ENCODE measurements at regions not wholly inside any gene's neighbourhood (a gene's known extent, or its start where the extent isn't known, plus 50 kb on each side); places are given as distances from the start of the nearest gene placed in this dataset.
"Not testable (repeated sequence)": the region's sequence is repeated elsewhere in the genome, so short reads cannot be mapped to it uniquely, and the experiment has no call there.

- not testable (repeated sequence) for H3K27me3 Mint-ChIP-seq (ENCODE audit: insufficient read depth, low read depth, poor library complexity); H3K9me2 ChIP-seq (ENCODE audit: insufficient read depth); ATAC-seq
These were observed 62.4 kb upstream of the EEF2KMT start for GRCh38 chr16:5160010-5160409.

GRCh38 chr16:5159537-5159936 is 61.9 kb upstream of the EEF2KMT start:
- not testable (repeated sequence) for H3K4me3 ChIP-seq; H3K36me3 ChIP-seq (ENCODE audit: insufficient read depth); H4K20me1 ChIP-seq (replicated peaks; ENCODE audit: insufficient read depth); H3K27ac Mint-ChIP-seq; H3K27me3 Mint-ChIP-seq (ENCODE audit: insufficient read depth, low read depth, poor library complexity); H3K4me2 ChIP-seq; H3K4me3 Mint-ChIP-seq; H3K27ac ChIP-seq (ENCODE audit: low read depth); H3K4me1 Mint-ChIP-seq; H2AFZ ChIP-seq; H3K27me3 ChIP-seq (ENCODE audit: insufficient read depth); H3K4me1 ChIP-seq (ENCODE audit: insufficient read depth); H3K9me2 ChIP-seq (ENCODE audit: insufficient read depth); DNase-seq (ENCODE audit: low spot score); H3K79me2 ChIP-seq (replicated peaks; ENCODE audit: insufficient read depth); H3F3A ChIP-seq (replicated peaks; ENCODE audit: low read depth); ATAC-seq
- Mint-ChIP-seq H3K9me3 (peaks cover 22% of the 10 kb centered on the region), H3K36me3 (ENCODE audit: low read depth) (peaks cover 12% of the 10 kb centered on the region)

More at GRCh38 chr16:5160010-5160409, 62.4 kb upstream of the EEF2KMT start:
- DNase-seq (ENCODE audit: low spot score); H3K36me3 ChIP-seq (ENCODE audit: insufficient read depth); H3K79me2 ChIP-seq (replicated peaks; ENCODE audit: insufficient read depth); H3K4me3 Mint-ChIP-seq; H3K27me3 ChIP-seq (ENCODE audit: insufficient read depth); H3K27ac Mint-ChIP-seq; H4K20me1 ChIP-seq (replicated peaks; ENCODE audit: insufficient read depth); H3F3A ChIP-seq (replicated peaks; ENCODE audit: low read depth); H2AFZ ChIP-seq; H3K4me3 ChIP-seq; H3K27ac ChIP-seq (ENCODE audit: low read depth); H3K4me1 Mint-ChIP-seq; H3K4me2 ChIP-seq; H3K4me1 ChIP-seq (ENCODE audit: insufficient read depth): not testable (repeated sequence)
- H3K36me3 Mint-ChIP-seq (ENCODE audit: low read depth), result peaks cover 12% of the 10 kb centered on the region
- H3K9me3 Mint-ChIP-seq, result peaks cover 22% of the 10 kb centered on the region

- H3K27ac ChIP-seq (ENCODE audit: low read depth), result no peak overlapping the region
- TF ChIP-seq REST (IDR thresholded peaks at IDR 0.05; ENCODE audit: unreplicated experiment) (no peak), CTCF (conservative IDR thresholded peaks at IDR 0.05; ENCODE audit: low read depth in 2 of 2) (no peak), ZNF462 (CRISPR knock-in tag; IDR thresholded peaks at IDR 0.05) (no peak), CREB1 (CRISPR knock-in tag; IDR thresholded peaks at IDR 0.05; ENCODE audit: low read depth) (no peak), STAT1 (IDR thresholded peaks at IDR 0.05; ENCODE audit: unreplicated experiment) (no peak)
These were observed 60.9 kb upstream of the EEF2KMT start for GRCh38 chr16:5158494-5158893.

More at GRCh38 chr16:5158494-5158893, 60.9 kb upstream of the EEF2KMT start:
- H3K27me3 Mint-ChIP-seq (ENCODE audit: insufficient read depth, low read depth, poor library complexity), result peaks cover 8% of the 10 kb centered on the region
- H3K36me3 Mint-ChIP-seq (ENCODE audit: low read depth), result peaks cover 12% of the 10 kb centered on the region
- no peaks in the 10 kb centered on the region for H3F3A ChIP-seq (replicated peaks; ENCODE audit: low read depth)
- no peak overlapping the region for H3K4me2 ChIP-seq
- H3K27me3 ChIP-seq (ENCODE audit: insufficient read depth), result no peaks in the 10 kb centered on the region
- no peak overlapping the region for H3K27ac Mint-ChIP-seq
- ATAC-seq (no peak), DNase-seq (ENCODE audit: low spot score) (no peak)
- H3K9me3 Mint-ChIP-seq, result peaks cover 25% of the 10 kb centered on the region
- H3K4me1 Mint-ChIP-seq, result peaks cover 5% of the 10 kb centered on the region; the same call in 1 of the 3 replicates
- no peak overlapping the region for H3K4me3 Mint-ChIP-seq
- no peak overlapping the region for H2AFZ ChIP-seq
- H3K79me2 ChIP-seq (replicated peaks; ENCODE audit: insufficient read depth), result no peaks in the 10 kb centered on the region
- no peak overlapping the region for H3K4me3 ChIP-seq
- H3K4me1 ChIP-seq (ENCODE audit: insufficient read depth), result no peaks in the 10 kb centered on the region
- no peaks in the 10 kb centered on the region for H4K20me1 ChIP-seq (replicated peaks; ENCODE audit: insufficient read depth)
- no peaks in the 10 kb centered on the region for H3K36me3 ChIP-seq (ENCODE audit: insufficient read depth)
- no peaks in the 10 kb centered on the region for H3K9me2 ChIP-seq (ENCODE audit: insufficient read depth)
